H1 (cell line): ENCODE measurements at regions not wholly inside any gene's neighbourhood (a gene's known extent, or its start where the extent isn't known, plus 50 kb on each side); places are given as distances from the start of the nearest gene placed in this dataset.

Experiments
- CTCF ChIA-PET: fragments of 300-600 bp; sonication (Branson Sonifier 250); formaldehyde crosslinking; loops from one replicate; lab custom pipeline; 2021; ENCODE audit not compliant: partially characterized antibody; lab: Charles Lee
- POLR2A ChIA-PET: fragments of 300-600 bp; sonication (Branson Sonifier 250); formaldehyde crosslinking; loops from one replicate; lab custom pipeline; 2021; ENCODE audit warnings: inconsistent platforms; ENCODE audit not compliant: partially characterized antibody; lab: Charles Lee
- DNase-seq, 2 experiments: peaks; one replicate each; pipeline versions ENCODE4 v3.0.0 to v3.0.0-alpha.2; 2010 to 2022; ENCODE audit warnings: low spot score in 2 of 2, low read depth in 1 of 2, mixed read lengths in 1 of 2
- FAIRE-seq: peaks from 2 replicates; lab custom pipeline; 2011; peaks lifted over from hg19 to GRCh38; lab: Jason Lieb, UNC
- H2AFZ ChIP-seq: 2 replicates; pipeline ENCODE4 v1.8.1; 2012; ENCODE audit warnings: low read length, inconsistent platforms
- H2AK5ac ChIP-seq: 2 replicates; pipeline ENCODE4 v1.6.1; 2013; ENCODE audit warnings: low read depth, low read length
- H2BK120ac ChIP-seq: replicated peaks from 2 replicates; pipeline ENCODE3; 2013; ENCODE audit warnings: low read depth, low read length, inconsistent platforms
- H2BK12ac ChIP-seq: 2 replicates; pipeline ENCODE4 v1.6.1; 2013; ENCODE audit warnings: low read depth, low read length
- H2BK15ac ChIP-seq: 2 replicates; pipeline ENCODE4 v1.6.1; 2013; ENCODE audit warnings: low read length
- H2BK20ac ChIP-seq: 2 replicates; pipeline ENCODE4 v1.6.1; 2013; ENCODE audit warnings: low read length
- H2BK5ac ChIP-seq: 2 replicates; pipeline ENCODE4 v1.6.1; 2013; ENCODE audit warnings: low read depth, low read length
- H3K14ac ChIP-seq: 2 replicates; pipeline ENCODE4 v1.6.1; 2013; ENCODE audit warnings: inconsistent platforms; ENCODE audit not compliant: insufficient read length
- H3K18ac ChIP-seq: 2 replicates; pipeline ENCODE4 v1.6.1; 2013; ENCODE audit warnings: low read length; ENCODE audit errors: extremely low read depth
- H3K23ac ChIP-seq: 2 replicates; pipeline ENCODE4 v1.6.1; 2013; ENCODE audit warnings: inconsistent platforms; ENCODE audit not compliant: insufficient read length
- H3K23me2 ChIP-seq: 2 replicates; pipeline ENCODE4 v1.6.1; 2013; ENCODE audit warnings: low read depth, low read length
- H3K27ac ChIP-seq: 2 replicates; pipeline ENCODE4 v1.6.1; 2011; ENCODE audit warnings: low read depth, low read length, inconsistent platforms
- H3K27me3 ChIP-seq, 4 experiments: replicated peaks in 1 of 4; 1 replicate in 1 of 4; 2 replicates in 3 of 4; pipeline versions ENCODE4 v1.6.1 to v1.8.1; 2011 to 2013; ENCODE audit warnings: low read length in 3 of 4, mild to moderate bottlenecking in 3 of 4, inconsistent platforms in 2 of 4, mixed read lengths in 2 of 4, moderate library complexity in 1 of 4; ENCODE audit not compliant: control insufficient read depth in 3 of 4, insufficient read depth in 3 of 4; ENCODE audit errors: extremely low read depth in 1 of 4
- H3K36me3 ChIP-seq, 4 experiments: 2 replicates each; pipeline versions ENCODE4 v1.6.1 to v1.8.1; 2011 to 2013; ENCODE audit warnings: mild to moderate bottlenecking in 4 of 4, low read length in 3 of 4, moderate library complexity in 2 of 4, control low read depth in 1 of 4, inconsistent platforms in 1 of 4; ENCODE audit not compliant: insufficient read depth in 4 of 4, control insufficient read depth in 2 of 4
- H3K4ac ChIP-seq: replicated peaks from 2 replicates; pipeline ENCODE3; 2013; ENCODE audit warnings: low read length, low read depth, mixed read lengths, inconsistent platforms; ENCODE audit not compliant: insufficient read length
- H3K4me1 ChIP-seq, 4 experiments: replicated peaks in 1 of 4; 1 replicate in 1 of 4; 2 replicates in 3 of 4; pipeline versions ENCODE4 v1.6.1 to v1.8.1; 2011 to 2013; ENCODE audit warnings: low read length in 3 of 4, inconsistent platforms in 2 of 4, mixed read lengths in 1 of 4; ENCODE audit not compliant: insufficient read depth in 4 of 4, control insufficient read depth in 3 of 4
- H3K4me2 ChIP-seq, 2 experiments: 2 replicates each; pipeline versions ENCODE4 v1.6.1 to v1.8.1; 2011 to 2013; ENCODE audit warnings: low read depth in 2 of 2, low read length in 2 of 2, control low read depth in 1 of 2, inconsistent platforms in 1 of 2, mild to moderate bottlenecking in 1 of 2; ENCODE audit not compliant: insufficient read depth in 1 of 2
- H3K4me3 ChIP-seq, 4 experiments: fragments of 200-600, 300-600 bp in 1 of 4; sonication (generic), shearing (Covaris generic), sonication (Bioruptor Twin) in 1 of 4; 2 replicates each; pipeline versions ENCODE4 v1.5.1 to v1.8.1; 2011 to 2016; ENCODE audit warnings: low read length in 4 of 4, low read depth in 3 of 4, control low read depth in 2 of 4, inconsistent platforms in 2 of 4, mild to moderate bottlenecking in 2 of 4, mixed read lengths in 1 of 4, moderate library complexity in 1 of 4; ENCODE audit not compliant: insufficient read depth in 2 of 4; ENCODE audit errors: extremely low read depth in 1 of 4
- H3K56ac ChIP-seq: replicated peaks from 2 replicates; pipeline ENCODE3; 2013; ENCODE audit warnings: low read depth, mild to moderate bottlenecking, mixed read lengths, low read length, inconsistent platforms; ENCODE audit not compliant: insufficient read length
- H3K79me1 ChIP-seq: 2 replicates; pipeline ENCODE4 v1.6.1; 2013; ENCODE audit warnings: low read depth, low read length, control low read depth
- H3K79me2 ChIP-seq, 2 experiments: 2 replicates each; pipeline versions ENCODE4 v1.6.1 to v1.8.1; 2012 to 2013; ENCODE audit warnings: low read length in 2 of 2, mild to moderate bottlenecking in 2 of 2, inconsistent platforms in 1 of 2; ENCODE audit not compliant: insufficient read depth in 2 of 2, control insufficient read depth in 1 of 2
- H3K9ac ChIP-seq, 4 experiments: replicated peaks in 1 of 4; 1 replicate in 1 of 4; 2 replicates in 3 of 4; pipeline versions ENCODE4 v1.6.1 to v1.8.1; 2011 to 2013; ENCODE audit warnings: low read depth in 3 of 4, low read length in 3 of 4, control low read depth in 2 of 4, mild to moderate bottlenecking in 2 of 4, moderate library complexity in 2 of 4, inconsistent platforms in 1 of 4; ENCODE audit errors: extremely low read depth in 1 of 4
- H3K9me3 ChIP-seq, 2 experiments: 2 replicates each; pipeline versions ENCODE4 v1.6.1 to v1.8.1; 2012 to 2013; ENCODE audit warnings: mild to moderate bottlenecking in 2 of 2, moderate library complexity in 2 of 2, control low read depth in 1 of 2, inconsistent platforms in 1 of 2, low read depth in 1 of 2, low read length in 1 of 2, mixed read lengths in 1 of 2; ENCODE audit not compliant: insufficient read depth in 2 of 2
- H4K20me1 ChIP-seq, 2 experiments: replicated peaks in 1 of 2; 2 replicates each; pipeline versions ENCODE3 to v1.8.1; 2011 to 2013; ENCODE audit warnings: inconsistent platforms in 2 of 2, low read length in 2 of 2, mild to moderate bottlenecking in 1 of 2; ENCODE audit not compliant: insufficient read depth in 2 of 2, control insufficient read depth in 1 of 2
- H4K5ac ChIP-seq: 2 replicates; pipeline ENCODE4 v1.6.1; 2013; ENCODE audit warnings: low read length, low read depth, mixed read lengths, inconsistent platforms; ENCODE audit not compliant: insufficient read length
- H4K8ac ChIP-seq: 2 replicates; pipeline ENCODE4 v1.8.0; 2013; ENCODE audit warnings: mild to moderate bottlenecking, moderate library complexity, low read length, inconsistent platforms; ENCODE audit not compliant: insufficient read depth; ENCODE audit errors: extremely low read depth
- H4K91ac ChIP-seq: replicated peaks from 2 replicates; pipeline ENCODE3; 2013; ENCODE audit warnings: low read length, mixed read lengths, inconsistent platforms; ENCODE audit not compliant: insufficient read length
- GTF2F1 ChIP-seq: IDR thresholded peaks from 2 replicates; pipeline ENCODE4 v1.6.1; 2012; ENCODE audit warnings: low read depth, low read length, improper control_type of control experiment, borderline replicate concordance
- MAFK ChIP-seq: IDR thresholded peaks from 2 replicates; pipeline ENCODE4 v1.6.1; 2012; ENCODE audit warnings: low read depth, mild to moderate bottlenecking, improper control_type of control experiment, low read length
- RAD21 ChIP-seq, 2 experiments: IDR thresholded peaks in 1 of 2; conservative IDR thresholded peaks in 1 of 2; 2 replicates each; pipeline ENCODE4 v1.6.1; 2011; ENCODE audit warnings: low read depth in 2 of 2, low read length in 2 of 2, improper control_type of control experiment in 1 of 2, inconsistent platforms in 1 of 2, mild to moderate bottlenecking in 1 of 2, moderate library complexity in 1 of 2
- WGBS, 2 experiments: shearing (Covaris generic) in 1 of 2; methylation state at CpG; one replicate each; pipeline versions ENCODE4 v1.1.6 to v1.1.7; 2013 to 2015; ENCODE audit warnings: low lambda C conversion rate in 2 of 2, mixed read lengths in 2 of 2, inconsistent platforms in 1 of 2, low coverage in 1 of 2, missing lambda C conversion rate in 1 of 2; ENCODE audit not compliant: insufficient replicate concordance in 2 of 2, insufficient coverage in 1 of 2, insufficient read length in 1 of 2; ENCODE audit errors: extremely low coverage in 1 of 2, missing lambda C conversion rate in 1 of 2; 5-methylcytosine and 5-hydroxymethylcytosine counted together

GRCh38 chr15:91689377-91689776, 164.1 kb upstream of the SLCO3A1 start:
- no peak overlapping the region for H4K91ac ChIP-seq
- FAIRE-seq = no peak
- no peak overlapping the region for H4K5ac ChIP-seq
- no peak overlapping the region for H2BK20ac ChIP-seq
- no peak overlapping the region for H3K23ac ChIP-seq
- H3K9me3 ChIP-seq = no peaks in the 10 kb centered on the region
- H3K4me2 ChIP-seq = no peak overlapping the region
- no peak overlapping the region for H2BK15ac ChIP-seq
- no peak overlapping the region for H4K8ac ChIP-seq
- no peak for DNase-seq
- no peak overlapping the region for H2BK120ac ChIP-seq
- no peaks in the 10 kb centered on the region for H4K20me1 ChIP-seq
- no peaks in the 10 kb centered on the region for H3K23me2 ChIP-seq
- ChIA-PET POLR2A (no interaction called here), CTCF (interaction anchor here (0.5 to 1.4 kb wide), 3 partner anchors 10 to 17 kb away, joined by 3 to 8 read pairs (median 5); no protein-coding TSS in a partner anchor)
- H3K4me3 ChIP-seq = no peak overlapping the region
- WGBS, 2 experiments = 94% methylated on average over 6 of the region's 6 CpGs; no CpG with 5 or more reads in 1 of the 2 experiments
- H2BK12ac ChIP-seq = no peak overlapping the region
- no peak overlapping the region for H2AK5ac ChIP-seq
- no peak overlapping the region for H3K27ac ChIP-seq
- no peaks in the 10 kb centered on the region for H3K79me1 ChIP-seq
- no peak overlapping the region for H3K56ac ChIP-seq
- H3K4ac ChIP-seq = no peak overlapping the region
- no peak overlapping the region for H2AFZ ChIP-seq
- no peak overlapping the region for H3K14ac ChIP-seq
- H3K9ac ChIP-seq = no peak overlapping the region
- H3K4me1 ChIP-seq = no peaks in the 10 kb centered on the region
- H3K36me3 ChIP-seq = no peaks in the 10 kb centered on the region
- H3K18ac ChIP-seq = no peak overlapping the region
- H3K27me3 ChIP-seq = no peaks in the 10 kb centered on the region
- no peaks in the 10 kb centered on the region for H3K79me2 ChIP-seq
- no peak overlapping the region for H2BK5ac ChIP-seq
- no peak for TF ChIP-seq RAD21 (IDR thresholded peaks at IDR 0.05 in 1 of 2, conservative IDR thresholded peaks at IDR 0.05 in 1 of 2; ENCODE audit: low read depth in 2 of 2, low read length in 2 of 2)
- no peak for TF ChIP-seq GTF2F1
- TF ChIP-seq MAFK = no peak
